GM18861 (cell line): ENCODE measurements at regions not wholly inside any gene's neighbourhood (a gene's known extent, or its start where the extent isn't known, plus 50 kb on each side); places are given as distances from the start of the nearest gene placed in this dataset.

Experiments used
- ATAC-seq: cut with Tn5 transposase; IDR thresholded peaks from one replicate; pipeline ENCODE4 v1.9.1; 2021; ENCODE audit not compliant: unreplicated experiment

DNA sequence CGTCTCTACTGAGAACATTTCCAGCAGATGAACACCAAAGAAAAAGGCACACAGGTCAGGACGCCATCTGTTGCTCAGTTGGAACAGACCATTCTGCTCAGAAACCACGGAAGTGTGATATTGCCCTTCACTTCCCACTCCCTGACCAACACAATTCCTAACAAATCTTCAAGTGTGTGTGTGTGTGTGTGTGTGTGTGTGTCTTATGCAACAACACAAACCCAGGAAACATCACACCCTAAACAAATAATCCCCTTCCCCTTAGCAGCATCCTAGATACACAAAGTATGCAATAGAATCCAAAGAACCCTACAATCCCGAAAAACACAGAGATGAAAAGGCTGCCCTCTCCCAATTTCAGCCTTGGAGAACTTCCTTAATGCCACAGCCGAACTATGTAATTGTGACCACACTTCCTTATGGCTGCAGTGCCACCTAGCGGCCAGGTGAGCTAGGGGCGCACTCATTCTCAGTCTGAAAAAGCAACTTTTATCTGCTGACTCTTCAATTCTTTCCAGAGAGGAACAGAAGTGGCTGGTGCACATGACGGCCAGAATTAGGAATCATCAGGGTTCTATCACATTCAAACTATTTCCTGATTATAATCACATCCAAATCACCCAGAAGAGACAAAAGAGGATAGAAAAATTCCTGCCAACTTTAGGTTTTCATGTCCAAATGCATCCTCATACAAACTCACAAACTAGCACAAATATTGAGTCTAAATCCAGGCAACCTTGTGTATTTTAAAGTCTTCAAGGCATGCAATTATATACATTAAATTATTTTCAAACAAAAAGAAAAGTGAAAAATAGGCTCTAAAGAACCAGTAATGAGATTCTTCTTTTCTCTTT, 164.9 kb downstream of the DHX15 start:
- ATAC-seq: peak; percentile 84

DNA sequence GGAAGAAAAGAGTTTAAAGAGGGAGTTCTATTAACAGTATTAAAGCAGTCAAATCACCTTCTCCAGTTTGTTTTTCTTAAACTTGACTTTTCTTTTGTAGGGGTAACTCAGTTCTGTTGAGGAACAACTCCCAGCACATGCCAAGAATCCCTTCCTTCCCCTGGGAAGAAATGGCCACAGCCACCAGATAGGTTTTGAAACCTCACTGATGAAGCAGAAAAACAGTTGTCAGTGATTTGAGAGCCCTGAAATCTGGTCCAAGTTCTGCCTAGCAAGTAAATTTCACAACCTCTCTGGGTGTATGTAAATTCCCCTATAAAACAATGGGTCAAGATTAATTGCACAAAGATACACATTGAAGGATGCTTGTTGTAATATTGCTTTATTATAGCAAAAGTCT, 167.1 kb downstream of the DHX15 start:
- no peak for ATAC-seq

- ATAC-seq: no peak
Measured at GRCh38 chr4:24416293-24416692, 168.1 kb downstream of the DHX15 start.

DNA sequence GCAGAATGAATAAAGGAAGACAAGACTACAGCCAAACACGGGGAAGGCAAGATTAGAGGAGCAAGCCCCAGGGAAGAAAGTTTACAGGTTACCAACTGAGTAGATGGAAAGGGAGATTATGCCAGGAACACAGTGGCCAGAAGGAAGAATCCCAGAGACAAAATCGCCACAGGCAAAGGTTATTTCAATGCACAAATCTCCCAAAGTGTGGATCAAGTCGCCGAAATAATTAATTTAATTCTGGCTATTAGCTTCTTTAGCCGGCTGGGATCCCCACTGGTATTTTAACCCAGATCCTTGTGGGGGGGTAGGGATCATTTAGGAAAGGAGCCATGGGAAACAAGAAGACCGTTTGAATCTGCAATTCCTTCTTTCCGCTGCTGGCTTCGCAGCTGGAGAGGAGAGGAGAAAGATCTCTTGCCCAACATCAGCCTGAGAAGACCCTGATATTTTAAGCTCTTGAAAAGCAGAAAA, 171.0 kb downstream of the DHX15 start:
- no peak for ATAC-seq

GRCh38 chr4:24411806-24412205, 172.5 kb downstream of the DHX15 start:
- no peak for ATAC-seq

DNA sequence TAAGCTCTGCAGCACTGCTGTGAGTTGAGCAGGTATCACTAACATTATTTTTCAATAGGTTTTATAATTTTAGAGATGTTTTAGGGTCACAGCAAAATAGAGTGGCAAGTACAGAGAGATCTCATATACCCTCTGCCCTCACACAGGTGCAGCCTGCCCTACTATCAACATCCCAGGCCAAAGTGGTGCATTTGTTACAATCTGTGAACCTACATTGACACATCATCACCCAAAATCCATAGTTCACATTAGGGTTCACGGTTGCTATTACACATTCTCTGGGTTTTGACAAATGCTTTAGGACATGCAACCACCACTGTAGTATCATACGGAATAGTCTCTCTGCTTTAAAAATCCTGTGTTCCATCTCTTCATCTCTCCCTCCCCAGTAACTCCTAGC, 173.1 kb downstream of the DHX15 start:
- no peak for ATAC-seq

DNA sequence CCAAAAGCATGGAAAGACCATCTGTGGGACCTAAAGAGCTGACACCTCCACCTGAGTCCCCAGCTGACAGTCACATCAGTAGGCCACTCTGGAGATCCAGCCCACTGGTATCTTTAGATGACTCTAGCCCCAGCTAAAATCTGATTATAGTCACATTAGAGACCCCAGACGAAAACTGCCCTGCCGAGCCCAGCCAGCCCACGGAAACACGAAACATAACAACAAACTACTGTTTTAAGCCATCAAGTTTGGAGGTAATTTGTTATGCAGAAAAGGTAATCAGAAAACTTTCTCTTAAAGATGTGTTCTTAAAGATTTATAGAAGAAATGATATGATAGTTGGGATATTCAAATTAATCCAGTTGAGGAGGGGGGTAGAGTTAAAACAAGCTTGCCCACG, 175.7 kb downstream of the DHX15 start:
- ATAC-seq: no peak

DNA sequence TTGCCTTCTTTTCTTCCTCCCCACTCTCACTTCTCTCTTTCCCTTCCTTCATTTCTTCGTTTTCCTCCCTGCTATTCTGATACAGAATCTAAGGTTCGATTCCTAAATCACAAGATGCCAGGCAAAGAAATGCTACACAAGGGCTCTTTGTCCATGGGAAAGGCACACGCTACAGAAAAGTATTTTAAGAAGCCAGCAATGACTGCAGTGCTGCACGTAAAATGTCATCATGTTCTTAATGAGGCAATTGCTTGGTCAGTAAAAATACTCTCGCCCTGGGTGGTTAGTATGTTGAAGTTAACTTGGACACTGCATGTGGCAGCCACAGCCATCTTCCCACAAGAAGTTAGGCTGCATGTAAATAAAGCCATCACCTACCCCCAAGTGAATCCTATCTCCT, 178.4 kb downstream of the DHX15 start:
- ATAC-seq: no peak

- ATAC-seq: no peak
Measured at GRCh38 chr4:24405341-24405740, 179.0 kb downstream of the DHX15 start.

- no peak for ATAC-seq
Measured at GRCh38 chr4:24404281-24404680, 180.1 kb downstream of the DHX15 start.

DNA sequence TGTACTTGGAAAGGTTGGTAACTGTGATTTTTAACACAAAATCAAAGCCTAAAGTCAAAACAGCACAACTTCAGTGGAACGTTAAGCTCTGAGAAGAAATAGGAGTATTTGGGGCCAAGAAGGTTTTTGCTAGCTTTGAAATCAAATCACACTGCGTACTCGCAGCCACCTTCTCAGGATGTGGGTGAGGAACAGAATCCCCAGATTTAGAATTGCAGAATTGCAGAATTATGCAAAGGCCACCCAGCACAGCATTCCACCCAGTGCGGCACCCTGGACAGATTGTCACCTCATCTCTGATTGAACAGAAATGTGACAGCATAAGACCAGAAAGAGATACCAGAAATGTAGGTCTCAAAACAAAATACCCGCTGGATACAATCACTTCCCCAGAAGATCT, 181.1 kb downstream of the DHX15 start:
- no peak for ATAC-seq

DNA sequence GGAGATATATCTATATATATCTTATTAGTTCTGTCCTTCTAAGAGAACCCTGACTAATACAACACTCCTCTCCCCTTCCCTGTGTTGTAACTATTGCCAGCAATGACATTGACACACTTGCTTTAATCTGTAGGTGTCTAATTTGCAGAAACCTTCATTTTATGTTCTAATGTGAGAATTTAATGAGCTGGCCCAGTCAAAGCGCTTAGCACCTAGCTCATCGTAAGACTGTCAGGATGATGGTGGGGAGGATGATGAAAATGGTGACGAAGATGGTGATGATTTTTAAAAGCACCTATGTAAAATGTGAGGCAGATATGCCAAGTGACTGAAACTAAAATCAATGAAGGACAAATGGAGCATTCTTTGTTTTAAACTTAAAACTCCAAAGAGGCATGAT, 183.8 kb downstream of the DHX15 start:
- no peak for ATAC-seq

DNA sequence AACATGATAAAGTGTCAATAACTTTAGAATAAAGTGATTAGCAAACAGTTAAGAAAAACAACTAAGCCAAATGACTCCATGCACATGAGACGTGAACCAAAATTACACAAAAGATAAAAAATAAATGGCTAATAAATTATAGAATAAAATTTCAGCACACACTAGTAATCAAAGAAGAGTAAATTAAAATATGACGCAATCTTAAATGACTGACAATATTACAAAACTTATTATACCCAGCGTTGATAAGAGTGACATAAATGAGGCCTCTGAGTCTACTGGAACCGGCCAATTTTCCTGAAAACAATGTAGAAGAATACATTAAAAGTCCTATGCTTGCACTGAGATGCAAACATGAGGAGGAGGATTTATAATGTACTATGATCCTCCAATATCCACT, 187.4 kb downstream of the DHX15 start:
- no peak for ATAC-seq

- ATAC-seq: no peak
Measured at GRCh38 chr4:24395937-24396336, 188.4 kb downstream of the DHX15 start.

- ATAC-seq: no peak
Measured at GRCh38 chr4:24394041-24394440, 190.3 kb downstream of the DHX15 start.

GRCh38 chr4:24392613-24393012, 191.7 kb downstream of the DHX15 start:
- no peak for ATAC-seq

- ATAC-seq: peak; percentile 100
Measured at GRCh38 chr4:24382381-24382780, 202.0 kb downstream of the DHX15 start.

GRCh38 chr4:24380957-24381665, 203.2 kb downstream of the DHX15 start:
- ATAC-seq: no peak

GRCh38 chr4:24373704-24374103, 210.7 kb downstream of the DHX15 start:
- ATAC-seq: no peak

GRCh38 chr4:24372881-24373280, 211.5 kb downstream of the DHX15 start:
- ATAC-seq: no peak

GRCh38 chr4:24372341-24372740, 212.0 kb downstream of the DHX15 start:
- no peak for ATAC-seq

- ATAC-seq: no peak
Measured at GRCh38 chr4:24370421-24370820, 213.9 kb downstream of the DHX15 start.
